GM18909 (cell line): ENCODE measurements at regions not wholly inside any gene's neighbourhood (a gene's known extent, or its start where the extent isn't known, plus 50 kb on each side); places are given as distances from the start of the nearest gene placed in this dataset.
"Not testable (repeated sequence)": the region's sequence is repeated elsewhere in the genome, so short reads cannot be mapped to it uniquely, and the experiment has no call there.

Experiments
- ATAC-seq: cut with Tn5 transposase; IDR thresholded peaks from one replicate; pipeline ENCODE4 v1.9.1; 2021; ENCODE audit warnings: mild to moderate bottlenecking; ENCODE audit not compliant: unreplicated experiment, poor library complexity

GRCh38 chr2:39839261-39839848 is 60.3 kb upstream of the THUMPD2 start:
- ATAC-seq, result peak; percentile 45

- ATAC-seq, result peak; percentile 4
These were observed 59.5 kb upstream of the THUMPD2 start for GRCh38 chr2:39838589-39838988.

DNA sequence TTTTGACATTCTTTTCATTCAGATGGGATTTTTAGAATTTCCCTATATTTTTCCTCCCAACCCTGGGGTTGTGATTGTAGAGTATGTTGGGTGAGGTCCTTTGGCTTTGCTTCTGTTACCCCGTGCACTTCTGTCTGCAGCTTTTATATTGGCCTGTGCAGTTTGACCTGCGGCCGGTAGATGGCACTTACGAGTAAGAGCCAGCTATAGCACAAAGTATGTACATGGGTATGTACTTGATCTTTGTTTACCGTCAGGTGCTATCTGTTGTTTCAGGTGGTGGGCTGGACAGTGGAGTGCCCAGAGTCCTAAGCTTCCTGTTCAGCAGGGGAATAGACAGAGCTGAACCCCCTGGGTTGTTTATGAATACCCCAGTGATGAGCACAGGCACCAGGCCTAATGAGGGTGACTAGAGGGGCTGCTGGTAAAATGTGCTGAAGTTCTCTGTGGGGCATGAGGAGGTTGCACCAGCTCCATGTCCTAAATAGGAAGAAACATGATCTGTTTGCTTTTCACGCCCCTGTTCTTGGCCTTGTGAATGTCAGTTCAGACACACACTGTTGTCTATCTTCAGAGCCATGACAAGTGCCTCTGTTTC is 58.9 kb upstream of the THUMPD2 start:
- peak; percentile 94 for ATAC-seq

DNA sequence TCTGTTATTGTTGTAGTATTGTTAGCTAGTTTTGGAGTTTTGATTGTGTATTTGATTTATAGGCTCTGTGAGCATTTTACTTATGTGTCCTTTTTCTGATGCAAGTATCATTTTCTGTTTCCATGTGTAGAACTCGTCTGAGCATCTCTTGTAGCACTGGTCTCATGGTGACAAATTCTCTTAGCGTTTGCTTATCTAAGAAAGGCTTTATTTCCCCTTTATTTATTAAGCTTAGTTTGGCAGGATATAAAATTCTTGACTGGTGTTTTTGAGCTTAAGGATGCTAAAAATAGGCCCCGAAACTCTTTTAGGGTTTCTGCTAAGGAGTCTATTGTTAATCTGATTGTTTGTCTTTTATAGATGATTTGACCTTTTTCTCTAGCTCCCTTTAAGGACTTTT is 57.6 kb upstream of the THUMPD2 start:
- no peak for ATAC-seq

DNA sequence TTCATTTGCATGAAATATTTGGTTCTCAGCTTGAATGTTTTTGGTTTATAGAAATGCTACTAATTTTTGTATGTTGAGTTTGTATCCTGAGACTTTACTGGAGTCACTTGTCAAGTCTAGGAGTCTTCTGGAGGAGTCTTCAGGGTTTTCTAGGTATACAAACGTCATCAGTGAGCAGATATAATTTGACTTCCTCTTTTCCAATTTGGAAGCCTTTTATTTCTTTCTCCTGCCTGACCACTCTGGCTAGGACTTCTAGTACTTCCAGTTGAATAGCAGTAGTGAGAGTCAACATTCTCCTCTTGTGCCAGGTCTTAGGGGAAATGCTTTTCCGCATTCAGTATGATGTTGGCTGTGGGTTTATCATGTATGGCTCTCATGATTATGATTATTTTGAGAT is 55.4 kb upstream of the THUMPD2 start:
- no peak for ATAC-seq

DNA sequence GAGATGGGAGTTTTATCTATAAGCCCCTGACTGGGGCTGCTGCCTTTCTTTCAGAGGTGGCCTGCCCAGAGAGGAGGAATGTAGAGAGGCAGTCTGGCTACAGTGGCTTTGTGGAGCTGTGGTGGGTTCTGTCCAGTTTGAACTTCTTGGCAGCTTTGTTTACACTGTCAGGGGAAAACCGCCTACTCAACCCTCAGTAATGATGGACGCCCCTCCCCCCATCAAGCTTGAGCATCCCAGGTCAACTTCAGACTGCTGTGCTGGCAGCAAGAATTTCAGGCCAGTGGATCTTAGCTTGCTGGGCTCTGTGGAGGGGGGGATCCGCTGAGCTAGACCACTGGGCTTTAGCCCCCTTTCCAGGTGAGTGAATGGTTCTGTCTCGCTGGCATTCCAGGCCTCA is 51.6 kb upstream of the THUMPD2 start:
- ATAC-seq, result not testable (repeated sequence)
